Right lobe of liver (tissue), 4 donors: ENCODE measurements at regions not wholly inside any gene's neighbourhood (a gene's known extent, or its start where the extent isn't known, plus 50 kb on each side); places are given as distances from the start of the nearest gene placed in this dataset.

Source experiments
- POLR2A ChIP-seq: fragments of 450-650 bp; IDR thresholded peaks from one replicate; pipeline ENCODE4 v1.6.1; 2017; ENCODE audit warnings: antibody characterized with exemption, mild to moderate bottlenecking
- TF ChIP-seq, protein P1 (sequence below), 4 donors: fragments of 200-600 bp in 3 of 4; fragments of 450-650 bp in 1 of 4; IDR thresholded peaks; one replicate each; pipeline versions ENCODE4 v1.5.1 to v1.8.0; 2016 to 2022; ENCODE audit warnings: antibody characterized with exemption in 4 of 4, mild to moderate bottlenecking in 2 of 4
- donor health status: DM: no; HTN: no; CAD: no.
- donor health status: DM: no; HTN: no; CAD: no.
- donor health status: DM: no; HTN: yes; CAD: no.

DNA sequence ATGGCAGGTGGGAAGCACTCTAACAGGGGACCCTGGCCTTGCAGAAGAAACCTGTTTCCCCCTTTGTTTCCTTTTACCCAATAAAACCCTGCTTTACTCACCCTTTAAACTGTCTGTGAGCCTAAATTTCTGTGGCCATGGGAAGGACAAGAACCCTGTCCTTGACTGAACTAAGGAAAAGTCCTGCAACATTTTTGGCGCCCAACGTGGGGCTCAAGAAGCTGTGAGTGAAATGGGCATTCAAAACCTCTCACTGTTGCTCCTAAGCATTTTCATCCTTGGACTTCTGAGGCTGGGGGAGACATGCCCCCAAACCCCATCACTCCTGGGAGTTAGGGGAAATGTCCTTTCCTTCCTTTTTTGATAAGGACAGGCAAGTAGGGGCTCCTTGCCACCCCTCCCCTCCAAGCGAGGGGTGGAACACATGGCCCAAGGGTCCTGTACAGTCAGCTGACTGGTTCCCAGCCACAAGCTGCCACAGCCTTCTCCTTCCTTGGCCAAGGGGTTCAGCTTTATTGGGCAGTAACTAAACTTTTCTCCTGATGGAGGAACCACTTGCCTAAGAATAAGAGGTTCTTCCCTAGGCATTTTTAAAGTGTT is 381.6 kb downstream of the KLF5 start:
- TF ChIP-seq, protein P1, sequence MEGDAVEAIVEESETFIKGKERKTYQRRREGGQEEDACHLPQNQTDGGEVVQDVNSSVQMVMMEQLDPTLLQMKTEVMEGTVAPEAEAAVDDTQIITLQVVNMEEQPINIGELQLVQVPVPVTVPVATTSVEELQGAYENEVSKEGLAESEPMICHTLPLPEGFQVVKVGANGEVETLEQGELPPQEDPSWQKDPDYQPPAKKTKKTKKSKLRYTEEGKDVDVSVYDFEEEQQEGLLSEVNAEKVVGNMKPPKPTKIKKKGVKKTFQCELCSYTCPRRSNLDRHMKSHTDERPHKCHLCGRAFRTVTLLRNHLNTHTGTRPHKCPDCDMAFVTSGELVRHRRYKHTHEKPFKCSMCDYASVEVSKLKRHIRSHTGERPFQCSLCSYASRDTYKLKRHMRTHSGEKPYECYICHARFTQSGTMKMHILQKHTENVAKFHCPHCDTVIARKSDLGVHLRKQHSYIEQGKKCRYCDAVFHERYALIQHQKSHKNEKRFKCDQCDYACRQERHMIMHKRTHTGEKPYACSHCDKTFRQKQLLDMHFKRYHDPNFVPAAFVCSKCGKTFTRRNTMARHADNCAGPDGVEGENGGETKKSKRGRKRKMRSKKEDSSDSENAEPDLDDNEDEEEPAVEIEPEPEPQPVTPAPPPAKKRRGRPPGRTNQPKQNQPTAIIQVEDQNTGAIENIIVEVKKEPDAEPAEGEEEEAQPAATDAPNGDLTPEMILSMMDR (IDR thresholded peaks at IDR 0.05), result no peak
- no peak for TF ChIP-seq POLR2A
